C1 segment of cervical spinal cord (tissue), 14 donors: ENCODE measurements at regions not wholly inside any gene's neighbourhood (a gene's known extent, or its start where the extent isn't known, plus 50 kb on each side); places are given as distances from the start of the nearest gene placed in this dataset.
"Not testable (repeated sequence)": the region's sequence is repeated elsewhere in the genome, so short reads cannot be mapped to it uniquely, and the experiment has no call there.

Experiments used
- DNase-seq, 14 donors: peaks; one replicate each; lab custom pipeline; 2025; lab: John Stamatoyannopoulos, UW

- DNase-seq = not testable (repeated sequence)
Measured at GRCh38 chr1:244156617-244157016, 105.5 kb downstream of the ZBTB18 start.

GRCh38 chr1:244157731-244158438 lies 106.8 kb downstream of the ZBTB18 start:
- no peak for DNase-seq

- DNase-seq = no peak
Measured at GRCh38 chr1:244159646-244160045, 108.6 kb downstream of the ZBTB18 start.

GRCh38 chr1:244160455-244161235 lies 109.6 kb downstream of the ZBTB18 start:
- DNase-seq = no peak

GRCh38 chr1:244161236-244161510 lies 110.1 kb downstream of the ZBTB18 start:
- DNase-seq = no peak

GRCh38 chr1:244162786-244163530 lies 111.9 kb downstream of the ZBTB18 start:
- DNase-seq = no peak

- no peak for DNase-seq
Measured at GRCh38 chr1:244163861-244164510, 112.9 kb downstream of the ZBTB18 start.

GRCh38 chr1:244164511-244164890 lies 113.4 kb downstream of the ZBTB18 start:
- no peak for DNase-seq

GRCh38 chr1:244165021-244165420 lies 113.9 kb downstream of the ZBTB18 start:
- no peak for DNase-seq

GRCh38 chr1:244165701-244166100 lies 114.6 kb downstream of the ZBTB18 start:
- DNase-seq = no peak

GRCh38 chr1:244171241-244171985 lies 120.3 kb downstream of the ZBTB18 start:
- DNase-seq = peak in 9 of 14 donors; percentile 4 to 97 (median 30)

GRCh38 chr1:244173240-244173639 lies 122.2 kb downstream of the ZBTB18 start:
- no peak for DNase-seq

GRCh38 chr1:244173769-244174168 lies 122.7 kb downstream of the ZBTB18 start:
- no peak for DNase-seq

- no peak for DNase-seq
Measured at GRCh38 chr1:244174922-244175521, 123.9 kb downstream of the ZBTB18 start.

GRCh38 chr1:244176201-244176600 lies 125.1 kb downstream of the ZBTB18 start:
- DNase-seq = no peak

GRCh38 chr1:244180256-244180655 lies 129.2 kb downstream of the ZBTB18 start:
- no peak for DNase-seq

- peak in 1 of 14 donors; percentile 86 for DNase-seq
Measured at GRCh38 chr1:244181867-244182266, 130.8 kb downstream of the ZBTB18 start.

- no peak for DNase-seq
Measured at GRCh38 chr1:244183037-244183436, 132.0 kb downstream of the ZBTB18 start.

- DNase-seq = peak in 1 of 14 donors; percentile 62
Measured at GRCh38 chr1:244186372-244186771, 135.3 kb downstream of the ZBTB18 start.

- DNase-seq = peak in 7 of 14 donors; percentile 6 to 73 (median 39)
Measured at GRCh38 chr1:244187310-244187709, 136.2 kb downstream of the ZBTB18 start.

- peak in 3 of 14 donors; percentile 25 to 96 (median 28) for DNase-seq
Measured at GRCh38 chr1:244191581-244191980, 140.5 kb downstream of the ZBTB18 start.
